T-cell (primary cell): ENCODE measurements at regions not wholly inside any gene's neighbourhood (a gene's known extent, or its start where the extent isn't known, plus 50 kb on each side); places are given as distances from the start of the nearest gene placed in this dataset.

Experiments used
- ATAC-seq, 4 experiments: fragments of 200-7000 bp in 3 of 4; fragments of 150-1000 bp in 1 of 4; cut with Tn5 transposase; replicated peaks in 1 of 4; 1 replicate in 3 of 4; 2 replicates in 1 of 4; pipeline ENCODE4 v1.10.0; 2021; ENCODE audit warnings: moderate library complexity in 3 of 4, mild to moderate bottlenecking in 2 of 4, moderate number of reproducible peaks in 1 of 4
- CTCF ChIA-PET, 2 donors: fragments of 300-600 bp; sonication (Branson Sonifier 250); formaldehyde crosslinking; loops; one replicate each; lab custom pipeline; 2022; ENCODE audit warnings: antibody characterized with exemption in 2 of 2; lab: Charles Lee
- POLR2A ChIA-PET, 2 donors: fragments of 300-600 bp; sonication (Branson Sonifier 250); formaldehyde crosslinking; loops; one replicate each; lab custom pipeline; 2022; ENCODE audit warnings: antibody characterized with exemption in 2 of 2; lab: Charles Lee
- DNase-seq, 35 experiments: peaks; one replicate each; pipeline versions ENCODE4 v3.0.0 to v3.0.0-alpha.2; 2013 to 2023
- H3K27ac ChIP-seq: one replicate; pipeline ENCODE4 v1.5.1; 2013; ENCODE audit warnings: low read length
- H3K27me3 ChIP-seq, 2 experiments: replicated peaks in 1 of 2; 1 replicate in 1 of 2; 2 replicates in 1 of 2; pipeline versions ENCODE4 v1.6.1 to v1.7.0; 2013; ENCODE audit warnings: low read length in 1 of 2, mixed read lengths in 1 of 2; ENCODE audit not compliant: control insufficient read depth in 2 of 2, insufficient read depth in 2 of 2; ENCODE audit errors: extremely low read depth in 1 of 2
- H3K36me3 ChIP-seq, 2 donors: 1 replicate in 1 of 2; 2 replicates in 1 of 2; pipeline versions ENCODE4 v1.6.1 to v1.7.0; 2013; ENCODE audit warnings: low read length in 1 of 2; ENCODE audit not compliant: control insufficient read depth in 2 of 2, insufficient read depth in 1 of 2; ENCODE audit errors: extremely low read depth in 1 of 2
- H3K4me1 ChIP-seq, 2 experiments: 1 replicate in 1 of 2; 2 replicates in 1 of 2; pipeline versions ENCODE4 v1.6.1 to v1.7.0; 2013; ENCODE audit warnings: low read length in 2 of 2, mixed read lengths in 1 of 2; ENCODE audit not compliant: insufficient read depth in 2 of 2, control insufficient read depth in 1 of 2; ENCODE audit errors: extremely low read depth in 1 of 2
- H3K4me3 ChIP-seq, 2 donors: 1 replicate in 1 of 2; 2 replicates in 1 of 2; pipeline versions ENCODE4 v1.5.1 to v1.7.0; 2013; ENCODE audit warnings: mild to moderate bottlenecking in 2 of 2, low read length in 1 of 2, moderate library complexity in 1 of 2; ENCODE audit not compliant: control insufficient read depth in 1 of 2; ENCODE audit errors: extremely low read depth in 1 of 2
- H3K9me3 ChIP-seq: 2 replicates; pipeline ENCODE4 v1.7.0; 2013
- H3K27ac Mint-ChIP-seq, 2 donors: one replicate each; pipeline ENCODE4 v1.8.0; 2020 to 2021; ENCODE audit warnings: mild to moderate bottlenecking in 2 of 2, mixed read lengths in 2 of 2
- H3K27me3 Mint-ChIP-seq, 2 donors: one replicate each; pipeline ENCODE4 v1.8.0; 2021 to 2022; ENCODE audit warnings: mixed read lengths in 2 of 2
- H3K36me3 Mint-ChIP-seq: one replicate; pipeline ENCODE4 v1.8.0; 2021; ENCODE audit warnings: mixed read lengths
- H3K4me1 Mint-ChIP-seq, 3 donors: one replicate each; pipeline ENCODE4 v1.8.0; 2020 to 2022; ENCODE audit warnings: mixed read lengths in 3 of 3, mild to moderate bottlenecking in 1 of 3
- H3K4me3 Mint-ChIP-seq, 3 donors: one replicate each; pipeline ENCODE4 v1.8.0; 2020 to 2022; ENCODE audit warnings: mild to moderate bottlenecking in 3 of 3, mixed read lengths in 3 of 3, moderate library complexity in 3 of 3
- H3K9me3 Mint-ChIP-seq, 3 donors: one replicate each; pipeline ENCODE4 v1.8.0; 2020 to 2022; ENCODE audit warnings: mixed read lengths in 3 of 3
- WGBS: methylation state at CpG from one replicate; pipeline ENCODE4 v1.1.5; 2013; ENCODE audit warnings: missing lambda C conversion rate; ENCODE audit not compliant: insufficient coverage; 5-methylcytosine and 5-hydroxymethylcytosine counted together

DNA sequence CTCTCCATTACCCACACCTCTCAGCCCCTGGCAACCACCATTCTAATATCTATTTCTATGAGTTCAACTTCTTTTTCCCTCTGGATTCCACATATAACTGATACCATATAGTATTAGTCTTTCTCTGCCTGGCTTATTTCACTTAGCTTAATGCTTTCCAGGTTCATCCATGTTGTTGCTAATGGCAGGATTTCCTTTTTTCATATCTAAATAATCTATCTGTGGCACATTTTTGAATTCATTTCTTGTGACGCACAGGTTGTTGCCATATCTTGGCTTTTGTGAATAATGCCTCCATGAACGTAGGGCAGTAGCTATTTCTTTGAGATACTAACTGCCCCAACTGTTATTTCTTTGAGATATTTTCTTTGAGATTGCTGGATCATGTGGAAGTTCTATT, 235.6 kb downstream of the SPRY2 start:
- ATAC-seq (no peak), DNase-seq (no peak)
- H3K9me3 Mint-ChIP-seq, result peaks cover 2 to 9% (median 6%) of the 10 kb centered on the region in 3 donors
- no peaks in the 10 kb centered on the region for H3K9me3 ChIP-seq
- CTCF ChIA-PET, result no interaction called here
- no peaks in the 10 kb centered on the region for H3K4me1 Mint-ChIP-seq
- H3K36me3 ChIP-seq, result no peaks in the 10 kb centered on the region
- no peak overlapping the region for H3K4me3 Mint-ChIP-seq
- H3K27ac ChIP-seq, result no peak overlapping the region
- no peaks in the 10 kb centered on the region for H3K4me1 ChIP-seq
- H3K4me3 ChIP-seq, result no peak overlapping the region
- H3K36me3 Mint-ChIP-seq, result no peaks in the 10 kb centered on the region
- H3K27me3 ChIP-seq, result no peaks in the 10 kb centered on the region
- POLR2A ChIA-PET, result no interaction called here
- no CpG with 5 or more reads among the region's 2 CpGs for WGBS
- no peak overlapping the region for H3K27ac Mint-ChIP-seq
- no peaks in the 10 kb centered on the region for H3K27me3 Mint-ChIP-seq

DNA sequence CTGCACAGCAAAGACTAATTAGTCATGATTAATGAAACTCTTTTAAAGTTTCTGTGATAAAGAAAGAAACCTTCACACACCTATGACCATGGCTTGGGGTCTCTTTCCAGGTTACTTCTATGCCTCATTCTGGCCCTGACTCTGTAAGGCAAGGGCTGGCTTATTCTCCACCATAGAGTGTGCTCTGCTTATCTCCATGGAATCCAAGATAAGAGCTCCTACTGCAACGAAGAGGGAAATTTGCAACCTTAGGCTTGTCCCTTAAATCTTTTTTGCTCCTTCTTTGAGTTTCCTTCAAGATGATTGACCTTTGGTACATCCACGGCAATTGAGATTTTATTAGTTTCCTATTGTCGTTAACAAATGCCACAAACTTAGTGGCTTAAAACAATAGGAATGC, 239.9 kb downstream of the SPRY2 start:
- no peaks in the 10 kb centered on the region for H3K27me3 ChIP-seq
- H3K4me3 ChIP-seq, result no peak overlapping the region
- Mint-ChIP-seq H3K36me3 (no peaks in the 10 kb centered on the region), H3K4me1 (no peaks in the 10 kb centered on the region), H3K9me3 (peaks cover 2 to 4% (median 3%) of the 10 kb centered on the region in 3 donors), H3K4me3 (no peak overlapping the region), H3K27ac (no peak overlapping the region), H3K27me3 (no peaks in the 10 kb centered on the region)
- H3K4me1 ChIP-seq, result no peaks in the 10 kb centered on the region
- ChIA-PET CTCF (interaction anchor here in 1 of 2 donors (0.5 kb wide), 1 partner anchor 28 kb away, joined by 3 read pairs; no protein-coding TSS in a partner anchor), POLR2A (no interaction called here)
- no peaks in the 10 kb centered on the region for H3K36me3 ChIP-seq
- no peak overlapping the region for H3K27ac ChIP-seq
- DNase-seq, result no peak
- ATAC-seq, result no peak
- H3K9me3 ChIP-seq, result no peaks in the 10 kb centered on the region
- 68% methylated on average over 3 of the region's 3 CpGs for WGBS

DNA sequence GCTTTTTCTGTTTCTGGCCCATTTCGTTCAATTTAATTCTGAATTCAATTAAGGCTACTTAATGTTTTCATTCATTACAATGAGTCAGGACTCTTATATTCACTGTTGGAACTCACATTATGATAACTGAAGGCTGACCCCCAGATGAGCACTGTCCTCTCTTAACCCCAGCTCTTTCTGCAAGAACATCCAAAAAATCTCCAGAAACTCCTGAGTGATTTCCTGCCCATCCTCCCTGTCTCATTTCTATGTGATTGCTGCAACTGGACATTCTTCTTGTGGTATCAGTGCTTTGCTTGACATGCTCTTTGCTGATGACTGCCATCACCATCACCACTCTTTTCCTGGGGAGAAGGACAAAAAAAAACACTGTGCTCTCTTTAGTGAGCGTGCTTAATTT, 240.3 kb downstream of the SPRY2 start:
- Histone ChIP-seq H3K4me3 (no peak overlapping the region), H3K27ac (no peak overlapping the region), H3K27me3 (no peaks in the 10 kb centered on the region), H3K36me3 (no peaks in the 10 kb centered on the region), H3K9me3 (no peaks in the 10 kb centered on the region), H3K4me1 (no peaks in the 10 kb centered on the region)
- Mint-ChIP-seq H3K27ac (no peak overlapping the region), H3K4me3 (no peak overlapping the region), H3K27me3 (no peaks in the 10 kb centered on the region), H3K36me3 (no peaks in the 10 kb centered on the region), H3K9me3 (peaks cover 2 to 4% (median 3%) of the 10 kb centered on the region in 3 donors), H3K4me1 (no peaks in the 10 kb centered on the region)
- CTCF ChIA-PET, result no interaction called here
- 67% methylated on average over 1 of the region's 2 CpGs for WGBS
- POLR2A ChIA-PET, result no interaction called here
- ATAC-seq, result no peak
- DNase-seq, result no peak

DNA sequence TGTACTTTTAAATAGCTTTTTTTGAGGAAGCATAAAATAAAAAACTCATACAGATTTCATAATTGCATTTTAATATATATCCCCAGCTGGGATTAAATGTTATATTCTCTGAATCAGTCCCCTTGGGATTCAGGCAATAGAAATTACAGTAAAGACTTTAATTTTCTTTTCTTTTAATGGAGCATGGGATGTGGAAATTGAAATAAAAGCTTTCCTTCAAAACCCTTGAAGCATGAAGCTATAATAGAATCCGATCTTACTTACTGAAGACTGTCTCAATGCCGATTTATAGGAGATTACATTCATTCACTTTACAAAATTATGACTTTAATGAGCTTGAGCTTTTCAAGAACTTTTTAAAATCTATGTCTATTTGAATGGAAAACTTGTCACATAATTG, 243.4 kb downstream of the SPRY2 start:
- Mint-ChIP-seq H3K4me1 (no peaks in the 10 kb centered on the region), H3K36me3 (no peaks in the 10 kb centered on the region), H3K9me3 (peaks cover 0 to 3% (median 0%) of the 10 kb centered on the region in 3 donors), H3K4me3 (no peak overlapping the region), H3K27me3 (no peaks in the 10 kb centered on the region), H3K27ac (no peak overlapping the region)
- ATAC-seq (no peak), DNase-seq (no peak)
- POLR2A ChIA-PET, result interaction anchor here in 1 of 2 donors (0.6 kb wide), 1 partner anchor 19 kb away, joined by 4 read pairs; no protein-coding TSS in a partner anchor
- H3K9me3 ChIP-seq, result no peaks in the 10 kb centered on the region
- no peak overlapping the region for H3K27ac ChIP-seq
- H3K36me3 ChIP-seq, result no peaks in the 10 kb centered on the region
- no CpG with 5 or more reads among the region's 2 CpGs for WGBS
- H3K4me1 ChIP-seq, result no peaks in the 10 kb centered on the region
- CTCF ChIA-PET, result no interaction called here
- H3K27me3 ChIP-seq, result peaks cover 0 to 4% of the 10 kb centered on the region in 2 experiments
- no peak overlapping the region for H3K4me3 ChIP-seq

DNA sequence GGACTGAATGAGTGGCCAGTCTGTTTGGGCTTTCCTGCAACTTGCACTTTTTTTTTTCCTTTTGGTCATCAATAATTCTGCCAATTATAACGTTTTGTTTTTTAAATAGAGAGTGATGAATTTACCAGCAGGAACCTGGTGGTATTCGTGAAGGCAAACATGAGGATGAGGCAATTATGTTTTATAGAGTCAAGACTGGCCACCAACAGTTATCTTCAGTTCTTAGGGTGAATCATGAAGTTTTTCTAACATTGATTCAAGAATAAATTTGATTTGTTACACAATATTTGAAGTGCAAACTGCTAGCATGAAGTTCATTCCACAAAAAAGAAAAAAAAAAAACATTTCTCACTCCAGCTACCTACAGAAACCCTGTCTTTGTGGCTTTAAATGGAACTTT, 244.5 kb downstream of the SPRY2 start:
- peaks cover 0 to 4% of the 10 kb centered on the region in 2 experiments for H3K27me3 ChIP-seq
- no peak for DNase-seq
- H3K36me3 ChIP-seq, result no peaks in the 10 kb centered on the region
- no peak overlapping the region for H3K27ac Mint-ChIP-seq
- ChIA-PET POLR2A (no interaction called here), CTCF (no interaction called here)
- H3K27me3 Mint-ChIP-seq, result no peaks in the 10 kb centered on the region
- H3K36me3 Mint-ChIP-seq, result no peaks in the 10 kb centered on the region
- no peaks in the 10 kb centered on the region for H3K4me1 Mint-ChIP-seq
- no peak overlapping the region for H3K4me3 ChIP-seq
- no peaks in the 10 kb centered on the region for H3K4me1 ChIP-seq
- H3K27ac ChIP-seq, result no peak overlapping the region
- H3K9me3 Mint-ChIP-seq, result peaks cover 0 to 3% (median 0%) of the 10 kb centered on the region in 3 donors
- H3K9me3 ChIP-seq, result no peaks in the 10 kb centered on the region
- no peak overlapping the region for H3K4me3 Mint-ChIP-seq
- no CpG with 5 or more reads among the region's 2 CpGs for WGBS
- ATAC-seq, result no peak

DNA sequence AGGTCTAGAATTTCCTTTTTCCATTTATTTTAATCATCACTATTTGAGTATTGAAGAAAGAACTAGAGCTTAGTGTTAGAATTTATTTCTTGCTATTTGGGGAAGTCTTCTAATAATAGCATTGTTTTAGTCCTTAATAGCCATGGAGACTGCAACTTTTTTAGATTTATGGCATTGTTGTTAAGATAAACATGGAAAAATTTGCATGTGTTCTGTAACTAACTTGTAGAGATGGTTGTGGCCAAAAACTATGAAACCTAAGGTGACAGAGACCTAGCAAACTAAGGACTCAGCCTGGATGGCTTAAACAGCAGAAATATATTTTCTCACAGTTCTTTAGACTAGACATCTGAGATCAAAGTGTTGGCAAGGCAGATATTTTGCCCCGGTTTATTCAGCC, 246.4 kb downstream of the SPRY2 start:
- H3K4me1 ChIP-seq, result no peaks in the 10 kb centered on the region
- Mint-ChIP-seq H3K4me3 (no peak overlapping the region), H3K4me1 (no peaks in the 10 kb centered on the region), H3K9me3 (peaks cover 0 to 3% (median 0%) of the 10 kb centered on the region in 3 donors), H3K27me3 (no peaks in the 10 kb centered on the region), H3K36me3 (no peaks in the 10 kb centered on the region), H3K27ac (no peak overlapping the region)
- no peaks in the 10 kb centered on the region for H3K36me3 ChIP-seq
- CTCF ChIA-PET, result no interaction called here
- no peak overlapping the region for H3K4me3 ChIP-seq
- ATAC-seq (no peak), DNase-seq (no peak)
- POLR2A ChIA-PET, result no interaction called here
- WGBS, result no CpG with 5 or more reads among the region's 1 CpG
- no peak overlapping the region for H3K27ac ChIP-seq
- H3K9me3 ChIP-seq, result no peaks in the 10 kb centered on the region
- peaks cover 0 to 4% of the 10 kb centered on the region in 2 experiments for H3K27me3 ChIP-seq

DNA sequence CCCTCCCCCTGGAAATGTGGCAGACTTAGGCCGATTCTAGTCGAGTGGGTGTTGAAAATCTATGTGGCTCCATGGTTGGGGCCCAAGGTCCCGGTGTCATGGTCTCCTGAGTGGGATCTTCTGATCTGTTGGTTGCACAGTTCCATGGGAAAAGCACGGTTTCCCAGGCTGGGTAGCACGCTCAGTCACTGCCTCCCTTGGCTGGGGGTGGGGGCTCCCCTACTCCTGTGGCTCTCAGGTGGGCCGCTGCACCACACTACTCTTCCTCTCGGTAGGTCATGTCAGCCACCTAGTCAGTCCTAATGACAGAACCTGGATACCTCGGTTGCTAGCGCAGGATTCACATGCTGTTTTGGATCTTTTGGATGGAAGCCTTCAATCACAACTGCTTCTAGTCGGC, 247.0 kb downstream of the SPRY2 start:
- Histone ChIP-seq H3K27ac (no peak overlapping the region), H3K4me1 (no peaks in the 10 kb centered on the region), H3K9me3 (no peaks in the 10 kb centered on the region), H3K36me3 (no peaks in the 10 kb centered on the region), H3K4me3 (no peak overlapping the region), H3K27me3 (peaks cover 0 to 4% of the 10 kb centered on the region in 2 experiments)
- DNase-seq (no peak), ATAC-seq (no peak)
- 84% methylated on average over 9 of the region's 10 CpGs for WGBS
- H3K4me3 Mint-ChIP-seq, result no peak overlapping the region
- no peaks in the 10 kb centered on the region for H3K36me3 Mint-ChIP-seq
- POLR2A ChIA-PET, result no interaction called here
- H3K27me3 Mint-ChIP-seq, result no peaks in the 10 kb centered on the region
- H3K4me1 Mint-ChIP-seq, result no peaks in the 10 kb centered on the region
- H3K9me3 Mint-ChIP-seq, result peaks cover 0 to 3% (median 0%) of the 10 kb centered on the region in 3 donors
- no peak overlapping the region for H3K27ac Mint-ChIP-seq
- CTCF ChIA-PET, result no interaction called here
